Mesendoderm (in vitro differentiated cells): ENCODE measurements at regions not wholly inside any gene's neighbourhood (a gene's known extent, or its start where the extent isn't known, plus 50 kb on each side); places are given as distances from the start of the nearest gene placed in this dataset.

Experiments
- DNase-seq: peaks from one replicate; pipeline ENCODE4 v3.0.0; 2013
- H2AK5ac ChIP-seq: 2 replicates; pipeline ENCODE4 v1.6.1; 2013; ENCODE audit warnings: low read length, inconsistent platforms
- H2BK120ac ChIP-seq: 2 replicates; pipeline ENCODE4 v1.6.1; 2013; ENCODE audit warnings: low read depth, mild to moderate bottlenecking, low read length, moderate library complexity, mixed read lengths
- H2BK15ac ChIP-seq: replicated peaks from 2 replicates; pipeline ENCODE4 v1.6.1; 2013; ENCODE audit warnings: low read depth, mild to moderate bottlenecking, moderate library complexity
- H2BK5ac ChIP-seq: 2 replicates; pipeline ENCODE4 v1.6.1; 2013; ENCODE audit warnings: low read length, inconsistent platforms
- H3K18ac ChIP-seq: 2 replicates; pipeline ENCODE4 v1.6.1; 2013; ENCODE audit warnings: mild to moderate bottlenecking, low read length, mixed read lengths
- H3K23ac ChIP-seq: one replicate; pipeline ENCODE4 v1.6.1; 2013; ENCODE audit warnings: low read length
- H3K27ac ChIP-seq: 2 replicates; pipeline ENCODE4 v1.5.1; 2013; ENCODE audit warnings: low read depth, mild to moderate bottlenecking, inconsistent platforms, low read length, moderate library complexity
- H3K27me3 ChIP-seq: 2 replicates; pipeline ENCODE4 v1.6.1; 2013; ENCODE audit warnings: low read length, control low read depth, mild to moderate bottlenecking, inconsistent platforms; ENCODE audit not compliant: insufficient read depth, poor library complexity
- H3K36me3 ChIP-seq: 2 replicates; pipeline ENCODE4 v1.6.1; 2013; ENCODE audit warnings: low read length, inconsistent platforms; ENCODE audit not compliant: control insufficient read depth, insufficient read depth
- H3K4ac ChIP-seq: one replicate; pipeline ENCODE4 v1.6.1; 2013; ENCODE audit warnings: low read depth, mild to moderate bottlenecking, low read length, moderate library complexity
- H3K4me1 ChIP-seq: 2 replicates; pipeline ENCODE4 v1.6.1; 2013; ENCODE audit warnings: low read depth, low read length, inconsistent platforms; ENCODE audit not compliant: control insufficient read depth
- H3K4me2 ChIP-seq: 2 replicates; pipeline ENCODE4 v1.6.1; 2013; ENCODE audit warnings: low read length
- H3K4me3 ChIP-seq: 2 replicates; pipeline ENCODE4 v1.5.1; 2013; ENCODE audit warnings: mild to moderate bottlenecking, low read length
- H3K56ac ChIP-seq: one replicate; pipeline ENCODE4 v1.6.1; 2013; ENCODE audit warnings: low read length
- H3K79me1 ChIP-seq: 2 replicates; pipeline ENCODE4 v1.6.1; 2013; ENCODE audit warnings: low read length, inconsistent platforms
- H3K79me2 ChIP-seq: 2 replicates; pipeline ENCODE4 v1.6.1; 2013; ENCODE audit warnings: mild to moderate bottlenecking, low read length; ENCODE audit not compliant: control insufficient read depth, insufficient read depth
- H3K9ac ChIP-seq: 2 replicates; pipeline ENCODE4 v1.6.1; 2013; ENCODE audit warnings: low read length, inconsistent platforms
- H4K5ac ChIP-seq: one replicate; pipeline ENCODE4 v1.6.1; 2013; ENCODE audit warnings: low read length
- H4K8ac ChIP-seq: one replicate; pipeline ENCODE4 v1.6.1; 2013; ENCODE audit warnings: low read depth, mild to moderate bottlenecking, control low read depth, low read length, moderate library complexity
- WGBS: extraction: QIAGEN DNeasy Blood & Tissue Kit; methylation state at CpG from one replicate; pipeline ENCODE4 v1.1.7; 2013; ENCODE audit warnings: low lambda C conversion rate, missing lambda C conversion rate; ENCODE audit not compliant: insufficient coverage; ENCODE audit errors: extremely low coverage; 5-methylcytosine and 5-hydroxymethylcytosine counted together

DNA sequence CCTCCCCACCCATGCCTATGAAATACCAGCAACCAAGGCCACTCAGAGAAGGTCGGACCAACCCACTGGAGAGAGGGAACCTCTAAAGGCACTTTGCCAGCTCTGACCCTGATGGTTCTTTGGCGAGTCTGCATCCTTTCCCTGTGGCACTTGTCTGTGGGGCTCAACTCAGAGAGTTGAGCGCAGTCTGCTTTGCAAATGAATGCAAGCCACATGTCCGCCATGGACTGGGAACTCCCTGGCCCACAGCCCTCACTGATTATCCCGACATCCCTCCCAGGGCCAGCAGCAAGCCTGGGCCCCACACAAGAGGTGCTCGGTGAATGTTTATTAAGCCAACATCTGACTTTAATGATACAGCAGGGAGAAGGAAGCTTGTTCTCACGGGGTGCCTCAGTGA, 55.5 kb upstream of the HES1 start:
- no peak overlapping the region for H4K8ac ChIP-seq
- DNase-seq, result no peak
- H3K9ac ChIP-seq, result no peak overlapping the region
- WGBS, result no CpG with 5 or more reads among the region's 7 CpGs
- no peak overlapping the region for H2AK5ac ChIP-seq
- H3K4me2 ChIP-seq, result no peak overlapping the region
- no peak overlapping the region for H3K4me3 ChIP-seq
- no peaks in the 10 kb centered on the region for H3K27me3 ChIP-seq
- H2BK120ac ChIP-seq, result no peak overlapping the region
- no peak overlapping the region for H3K56ac ChIP-seq
- no peak overlapping the region for H3K23ac ChIP-seq
- H3K79me2 ChIP-seq, result no peaks in the 10 kb centered on the region
- H4K5ac ChIP-seq, result no peak overlapping the region
- no peak overlapping the region for H2BK15ac ChIP-seq
- no peak overlapping the region for H3K18ac ChIP-seq
- H3K79me1 ChIP-seq, result no peaks in the 10 kb centered on the region
- no peaks in the 10 kb centered on the region for H3K36me3 ChIP-seq
- no peak overlapping the region for H3K27ac ChIP-seq
- H3K4ac ChIP-seq, result no peak overlapping the region
- H3K4me1 ChIP-seq, result peaks cover 4% of the 10 kb centered on the region
- no peak overlapping the region for H2BK5ac ChIP-seq

GRCh38 chr3:194080913-194081800, 54.8 kb upstream of the HES1 start:
- H2BK5ac ChIP-seq, result no peak overlapping the region
- no peak overlapping the region for H3K4me2 ChIP-seq
- H2BK15ac ChIP-seq, result no peak overlapping the region
- H2BK120ac ChIP-seq, result no peak overlapping the region
- H3K79me2 ChIP-seq, result no peaks in the 10 kb centered on the region
- H3K23ac ChIP-seq, result no peak overlapping the region
- H3K56ac ChIP-seq, result no peak overlapping the region
- H3K36me3 ChIP-seq, result no peaks in the 10 kb centered on the region
- no peak overlapping the region for H2AK5ac ChIP-seq
- H4K8ac ChIP-seq, result no peak overlapping the region
- H3K27ac ChIP-seq, result no peak overlapping the region
- no CpG with 5 or more reads among the region's 8 CpGs for WGBS
- H3K4me1 ChIP-seq, result peaks cover 6% of the 10 kb centered on the region
- no peak overlapping the region for H3K18ac ChIP-seq
- DNase-seq, result no peak
- H3K27me3 ChIP-seq, result no peaks in the 10 kb centered on the region
- H3K9ac ChIP-seq, result no peak overlapping the region
- no peak overlapping the region for H3K4ac ChIP-seq
- H4K5ac ChIP-seq, result no peak overlapping the region
- H3K4me3 ChIP-seq, result no peak overlapping the region
- no peaks in the 10 kb centered on the region for H3K79me1 ChIP-seq

DNA sequence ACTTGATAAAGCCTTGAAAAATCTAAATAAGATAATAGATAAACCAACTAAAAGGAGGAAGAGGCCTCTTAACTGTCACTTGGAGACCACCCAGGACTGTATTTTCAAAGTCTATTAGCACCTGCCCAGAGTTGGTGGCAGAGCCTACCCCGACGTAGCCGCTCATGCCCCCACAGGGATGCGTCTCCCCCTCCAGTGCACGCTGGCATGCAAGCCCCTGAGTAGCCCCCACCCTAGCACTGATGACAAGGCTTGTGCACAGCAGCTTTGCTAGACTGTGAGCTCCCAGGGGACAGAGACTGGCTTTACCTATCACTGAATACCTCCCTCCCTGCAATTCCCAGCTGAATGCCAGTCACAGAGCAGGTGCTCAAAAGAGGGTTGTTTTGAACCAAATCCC, 54.1 kb upstream of the HES1 start:
- Histone ChIP-seq H3K18ac (no peak overlapping the region), H3K27ac (no peak overlapping the region), H3K9ac (no peak overlapping the region), H3K27me3 (no peaks in the 10 kb centered on the region), H2BK15ac (no peak overlapping the region), H3K79me2 (no peaks in the 10 kb centered on the region), H2BK120ac (no peak overlapping the region), H3K79me1 (no peaks in the 10 kb centered on the region), H2BK5ac (no peak overlapping the region), H4K5ac (no peak overlapping the region), H4K8ac (no peak overlapping the region), H3K23ac (no peak overlapping the region), H3K56ac (no peak overlapping the region), H3K4me2 (no peak overlapping the region), H3K36me3 (no peaks in the 10 kb centered on the region), H3K4me1 (peaks cover 10% of the 10 kb centered on the region), H3K4ac (no peak overlapping the region), H2AK5ac (no peak overlapping the region), H3K4me3 (no peak overlapping the region)
- no peak for DNase-seq
- WGBS, result no CpG with 5 or more reads among the region's 5 CpGs

DNA sequence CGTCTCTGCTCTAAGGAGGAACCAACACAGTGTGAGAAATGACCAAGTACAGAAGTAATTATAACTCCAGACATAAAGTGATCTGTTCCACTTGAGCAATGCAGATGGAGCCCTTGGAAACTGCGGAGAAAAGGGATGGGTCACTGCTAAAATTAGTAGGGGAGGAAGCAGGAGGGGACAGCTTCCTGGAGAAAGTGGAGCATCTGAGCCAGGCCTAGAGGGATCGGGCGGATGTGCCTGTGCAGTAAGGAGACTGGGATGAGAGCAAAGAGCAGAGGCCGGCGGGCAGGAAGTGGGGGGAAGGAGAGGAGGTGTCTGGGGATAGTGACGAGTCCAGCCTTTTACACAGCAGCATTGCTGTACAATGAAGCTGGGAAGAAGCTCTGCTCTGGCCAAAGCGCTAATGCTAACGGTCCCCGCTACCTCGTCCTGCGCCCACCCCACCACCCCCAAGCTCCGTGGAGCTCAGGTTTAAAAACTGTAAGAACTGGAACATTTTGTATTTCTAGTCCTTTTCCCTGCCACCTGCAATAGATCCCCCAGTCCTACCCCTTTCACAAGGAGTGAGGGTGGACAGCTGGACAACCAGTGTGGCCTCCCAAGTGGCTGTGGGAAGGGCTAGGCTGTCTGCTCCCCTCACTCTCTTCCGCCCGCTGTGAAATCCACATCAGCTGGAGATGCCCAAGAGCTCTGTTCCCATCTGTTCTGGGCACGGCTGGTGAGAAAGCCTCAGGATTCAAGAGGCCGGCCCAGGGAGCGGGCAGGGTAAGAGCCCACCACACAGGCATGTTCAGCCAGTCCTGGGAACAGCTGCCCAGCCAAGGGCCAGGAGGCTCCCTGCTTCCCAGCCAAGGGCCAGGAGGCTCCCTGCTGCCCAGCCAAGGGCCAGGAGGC, 53.0 kb upstream of the HES1 start:
- Histone ChIP-seq H4K8ac (no peak overlapping the region), H3K18ac (peak overlapping the region; percentile 2), H2BK5ac (no peak overlapping the region), H3K27me3 (no peaks in the 10 kb centered on the region), H3K56ac (peak overlapping the region; percentile 51), H4K5ac (no peak overlapping the region), H3K4me1 (peaks cover 10% of the 10 kb centered on the region), H3K36me3 (no peaks in the 10 kb centered on the region), H3K27ac (no peak overlapping the region), H2BK15ac (no peak overlapping the region), H3K4ac (peak overlapping the region; percentile 5), H3K79me1 (no peaks in the 10 kb centered on the region), H3K4me2 (no peak overlapping the region), H3K9ac (no peak overlapping the region), H3K23ac (no peak overlapping the region), H2AK5ac (no peak overlapping the region), H3K4me3 (no peak overlapping the region), H3K79me2 (no peaks in the 10 kb centered on the region), H2BK120ac (no peak overlapping the region)
- no CpG with 5 or more reads among the region's 18 CpGs for WGBS
- DNase-seq, result no peak

- Histone ChIP-seq H2BK5ac (no peak overlapping the region), H3K36me3 (no peaks in the 10 kb centered on the region), H3K4me3 (no peak overlapping the region), H3K4ac (no peak overlapping the region), H3K23ac (no peak overlapping the region), H3K9ac (no peak overlapping the region), H3K79me2 (no peaks in the 10 kb centered on the region), H4K5ac (no peak overlapping the region), H3K27me3 (no peaks in the 10 kb centered on the region), H3K56ac (no peak overlapping the region), H4K8ac (no peak overlapping the region), H3K18ac (peak overlapping the region; percentile 2), H3K4me2 (no peak overlapping the region), H3K4me1 (peaks cover 10% of the 10 kb centered on the region), H2BK120ac (no peak overlapping the region), H3K27ac (no peak overlapping the region), H2AK5ac (no peak overlapping the region), H2BK15ac (no peak overlapping the region), H3K79me1 (no peaks in the 10 kb centered on the region)
- no CpG with 5 or more reads among the region's 6 CpGs for WGBS
- no peak for DNase-seq
Observed at GRCh38 chr3:194083637-194084224, 52.2 kb upstream of the HES1 start.
